DOHH2 (cell line): ENCODE measurements at regions not wholly inside any gene's neighbourhood (a gene's known extent, or its start where the extent isn't known, plus 50 kb on each side); places are given as distances from the start of the nearest gene placed in this dataset.

Experiments used
- H3F3A ChIP-seq: fragments of 200-600 bp; sonication (generic), shearing (Covaris generic); 2 replicates; pipeline ENCODE4 v1.6.0; 2016; ENCODE audit warnings: antibody characterized with exemption, mild to moderate bottlenecking; ENCODE audit not compliant: control insufficient read depth, insufficient read depth
- H3K27ac ChIP-seq: fragments of 200-600 bp; sonication (generic); 2 replicates; pipeline ENCODE4 v1.5.1; 2014; ENCODE audit warnings: low read depth, mild to moderate bottlenecking, low read length, moderate library complexity
- H3K27me3 ChIP-seq: fragments of 200-600 bp; sonication (generic); 2 replicates; pipeline ENCODE4 v1.6.1; 2014; ENCODE audit warnings: mild to moderate bottlenecking, low read length, mixed read lengths; ENCODE audit not compliant: control insufficient read depth
- H3K36me3 ChIP-seq: fragments of 200-600 bp; sonication (generic); 2 replicates; pipeline ENCODE4 v1.6.1; 2014; ENCODE audit warnings: mild to moderate bottlenecking, low read length, moderate library complexity, mixed read lengths; ENCODE audit not compliant: control insufficient read depth
- H3K4me1 ChIP-seq: fragments of 200-600 bp; sonication (generic); 2 replicates; pipeline ENCODE4 v1.6.1; 2014; ENCODE audit warnings: mild to moderate bottlenecking, low read length, mixed read lengths; ENCODE audit not compliant: control insufficient read depth
- H3K4me2 ChIP-seq: fragments of 200-600 bp; sonication (generic); 2 replicates; pipeline ENCODE4 v1.6.0; 2014; ENCODE audit warnings: mild to moderate bottlenecking, low read length, moderate library complexity
- H3K4me3 ChIP-seq: fragments of 200-600 bp; sonication (generic); 2 replicates; pipeline ENCODE4 v1.5.1; 2014; ENCODE audit warnings: mild to moderate bottlenecking, low read length, mixed read lengths
- H3K79me2 ChIP-seq: fragments of 200-600 bp; sonication (generic); 2 replicates; pipeline ENCODE4 v1.6.1; 2014; ENCODE audit warnings: mild to moderate bottlenecking, low read length, mixed read lengths; ENCODE audit not compliant: control insufficient read depth
- H3K9me2 ChIP-seq: fragments of 200-600 bp; sonication (generic); replicated peaks from 2 replicates; pipeline ENCODE4 v1.6.1; 2014; ENCODE audit warnings: mild to moderate bottlenecking, low read length, mixed read lengths; ENCODE audit not compliant: control insufficient read depth
- H3K9me3 ChIP-seq: fragments of 200-600 bp; sonication (generic); 2 replicates; pipeline ENCODE4 v1.6.1; 2014; ENCODE audit warnings: antibody characterized with exemption, low read length, mixed read lengths; ENCODE audit not compliant: control insufficient read depth, insufficient read depth
- H4K20me1 ChIP-seq: fragments of 200-600 bp; sonication (generic); 2 replicates; pipeline ENCODE4 v1.6.0; 2014; ENCODE audit warnings: low read depth, mild to moderate bottlenecking, antibody characterized with exemption, low read length, moderate library complexity; ENCODE audit not compliant: control insufficient read depth, insufficient read depth
- CTCF ChIP-seq: fragments of 200-600 bp; sonication (generic); IDR thresholded peaks from one replicate; pipeline ENCODE4 v1.5.1; 2014; ENCODE audit warnings: antibody characterized with exemption, mild to moderate bottlenecking, low read depth, low read length; ENCODE audit not compliant: poor library complexity, severe bottlenecking
- EZH2phosphoT487 ChIP-seq: fragments of 200-600 bp; sonication (generic); IDR thresholded peaks from 2 replicates; pipeline ENCODE4 v1.6.1; 2017; ENCODE audit warnings: borderline replicate concordance, mild to moderate bottlenecking, antibody characterized with exemption, low read length, moderate library complexity, mixed read lengths

DNA sequence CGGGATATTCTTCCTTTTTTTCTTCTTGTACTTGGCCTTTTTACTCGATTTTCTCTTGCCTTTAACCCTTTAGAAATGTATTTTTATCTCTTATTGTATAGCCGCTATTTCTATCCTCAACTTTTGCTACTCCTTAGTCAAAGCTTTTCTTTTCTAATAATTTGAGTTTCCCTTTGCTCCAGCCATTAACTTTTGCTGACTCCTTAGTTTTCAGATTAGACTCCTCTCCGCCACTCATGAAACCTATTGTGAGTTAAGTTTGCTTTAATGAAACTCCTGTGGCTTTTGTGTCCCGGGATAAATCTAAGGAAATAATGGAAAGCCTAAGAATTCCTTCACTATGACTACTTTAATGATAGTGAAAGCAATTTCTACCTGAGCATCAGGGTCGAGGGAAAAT lies 590.3 kb upstream of the CITED2 start:
- Histone ChIP-seq H3F3A (no peaks in the 10 kb centered on the region), H3K4me3 (no peak overlapping the region), H4K20me1 (no peaks in the 10 kb centered on the region), H3K27ac (no peak overlapping the region), H3K27me3 (no peaks in the 10 kb centered on the region), H3K79me2 (no peaks in the 10 kb centered on the region), H3K9me3 (no peaks in the 10 kb centered on the region), H3K4me1 (no peaks in the 10 kb centered on the region), H3K9me2 (no peaks in the 10 kb centered on the region), H3K36me3 (no peaks in the 10 kb centered on the region), H3K4me2 (no peak overlapping the region)
- no peak for TF ChIP-seq CTCF
- TF ChIP-seq EZH2phosphoT487, result no peak

GRCh38 chr6:139962654-139963347 lies 588.4 kb upstream of the CITED2 start:
- Histone ChIP-seq H3K4me3 (no peak overlapping the region), H3K4me1 (no peaks in the 10 kb centered on the region), H3K9me2 (no peaks in the 10 kb centered on the region), H3K27ac (no peak overlapping the region), H3K9me3 (no peaks in the 10 kb centered on the region), H3F3A (no peaks in the 10 kb centered on the region), H3K27me3 (no peaks in the 10 kb centered on the region), H3K79me2 (no peaks in the 10 kb centered on the region), H3K4me2 (no peak overlapping the region), H4K20me1 (no peaks in the 10 kb centered on the region), H3K36me3 (no peaks in the 10 kb centered on the region)
- TF ChIP-seq CTCF (no peak), EZH2phosphoT487 (no peak)

DNA sequence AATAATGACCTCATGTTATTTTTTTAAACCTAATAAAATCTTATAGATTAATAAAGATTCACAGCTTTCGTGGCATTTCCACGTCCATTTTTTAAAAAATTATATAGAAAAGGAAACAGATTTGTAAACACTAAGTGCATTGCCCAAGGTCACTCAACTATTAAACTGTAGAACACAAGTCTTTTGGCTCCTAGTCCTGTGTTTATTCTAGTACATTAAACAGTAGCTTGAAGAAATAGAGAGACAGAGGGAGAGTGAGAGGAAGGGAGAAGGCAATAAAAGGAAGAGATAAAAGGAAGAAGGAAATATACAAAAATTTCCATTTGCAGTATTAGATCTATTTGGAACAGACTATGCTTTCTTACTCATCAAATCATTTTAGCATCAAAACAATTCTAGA lies 586.7 kb upstream of the CITED2 start:
- Histone ChIP-seq H3K4me3 (no peak overlapping the region), H3K27ac (no peak overlapping the region), H3K36me3 (no peaks in the 10 kb centered on the region), H3K9me2 (no peaks in the 10 kb centered on the region), H3K79me2 (no peaks in the 10 kb centered on the region), H3F3A (no peaks in the 10 kb centered on the region), H3K4me1 (no peaks in the 10 kb centered on the region), H4K20me1 (no peaks in the 10 kb centered on the region), H3K4me2 (no peak overlapping the region), H3K9me3 (no peaks in the 10 kb centered on the region), H3K27me3 (no peaks in the 10 kb centered on the region)
- no peak for TF ChIP-seq CTCF
- no peak for TF ChIP-seq EZH2phosphoT487
